ENCODE measurements at regions not wholly inside any gene's neighbourhood (a gene's known extent, or its start where the extent isn't known, plus 50 kb on each side); places are given as distances from the start of the nearest gene placed in this dataset.
"Not testable (repeated sequence)": the region's sequence is repeated elsewhere in the genome, so short reads cannot be mapped to it uniquely, and the experiment has no call there.

DNA sequence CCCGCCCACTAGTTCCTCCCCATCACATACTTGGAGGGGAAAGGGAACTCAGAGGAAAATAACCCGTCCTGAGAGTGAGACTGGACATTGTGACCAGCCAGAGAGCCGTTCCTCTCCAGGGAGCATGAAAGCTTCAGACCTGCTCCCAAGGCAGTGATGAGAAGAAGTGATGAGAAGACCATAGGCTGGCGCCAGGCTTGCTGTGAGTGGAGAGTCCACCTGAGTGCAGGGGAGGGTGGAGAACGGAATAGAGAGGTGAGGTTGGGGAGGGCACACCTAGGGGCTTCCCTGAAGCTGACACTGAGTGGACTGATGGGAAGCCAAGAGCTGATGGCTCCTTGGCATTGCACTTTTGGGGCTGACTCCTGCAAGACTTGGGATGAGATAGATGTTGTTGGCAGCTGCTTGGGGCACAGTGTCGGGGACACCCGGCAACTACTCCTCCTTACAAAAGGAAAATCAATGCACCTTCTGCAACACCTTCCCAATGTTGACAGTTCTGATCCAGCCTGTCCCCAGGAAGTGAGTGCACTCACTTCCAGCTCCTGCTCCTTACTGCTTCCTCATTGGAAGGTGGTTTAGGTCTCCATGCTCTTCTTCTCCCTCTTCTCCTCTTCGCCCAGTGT lies 79.4 kb downstream of the EMX2 start:
- Mint-ChIP-seq H3K36me3 (no peaks in the 10 kb centered on the region), H3K4me1 (ENCODE audit: low read depth in 2 of 2) (peaks cover 0 to 3% of the 10 kb centered on the region in 2 donors), H3K4me3 (no peak overlapping the region), H3K9me3 (no peaks in the 10 kb centered on the region), H3K27me3 (peaks cover 20 to 47% of the 10 kb centered on the region in 2 donors), H3K27ac (no peak overlapping the region)
- no peak for DNase-seq (ENCODE audit: low spot score)
- no peak for ATAC-seq

DNA sequence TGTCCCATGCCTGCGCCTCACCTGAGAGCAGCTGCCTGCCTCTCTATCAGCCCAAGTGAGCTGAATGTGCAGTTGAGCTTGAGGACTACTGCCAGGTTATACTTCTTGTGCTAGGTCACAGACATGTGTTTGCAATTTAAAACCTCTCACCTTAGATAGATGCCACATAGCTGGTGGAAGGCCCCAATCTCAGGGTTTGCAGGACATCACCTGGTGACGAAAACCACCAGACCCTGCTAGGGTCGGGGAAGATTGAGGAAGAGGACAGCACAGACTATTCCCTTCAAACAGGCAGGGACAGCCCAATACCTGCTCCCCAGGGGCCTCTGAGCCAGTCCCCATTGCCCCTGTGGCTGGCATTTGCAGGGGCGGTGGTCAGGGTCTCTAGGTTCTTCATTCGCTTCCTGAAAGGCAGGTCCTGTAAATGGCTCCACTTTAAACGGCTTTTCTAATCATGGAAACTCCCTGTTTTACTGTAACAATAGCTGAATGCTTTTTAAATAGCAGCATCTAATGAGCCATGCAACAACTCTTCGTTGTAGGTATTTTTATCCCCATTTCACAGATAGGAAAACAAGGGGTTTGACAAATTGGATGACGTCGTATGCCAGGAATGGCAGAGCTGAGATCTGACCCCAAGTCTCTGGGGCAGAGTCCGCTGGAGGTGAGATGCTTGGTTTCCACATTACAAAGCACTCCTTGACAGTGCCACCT lies 80.1 kb downstream of the EMX2 start:
- no peak overlapping the region for H3K27ac Mint-ChIP-seq
- DNase-seq (ENCODE audit: low spot score) (no peak), ATAC-seq (no peak)
- peaks cover 20 to 47% of the 10 kb centered on the region in 2 donors for H3K27me3 Mint-ChIP-seq
- peaks cover 0 to 3% of the 10 kb centered on the region in 2 donors for H3K4me1 Mint-ChIP-seq (ENCODE audit: low read depth in 2 of 2)
- no peaks in the 10 kb centered on the region for H3K9me3 Mint-ChIP-seq
- no peaks in the 10 kb centered on the region for H3K36me3 Mint-ChIP-seq
- no peak overlapping the region for H3K4me3 Mint-ChIP-seq

DNA sequence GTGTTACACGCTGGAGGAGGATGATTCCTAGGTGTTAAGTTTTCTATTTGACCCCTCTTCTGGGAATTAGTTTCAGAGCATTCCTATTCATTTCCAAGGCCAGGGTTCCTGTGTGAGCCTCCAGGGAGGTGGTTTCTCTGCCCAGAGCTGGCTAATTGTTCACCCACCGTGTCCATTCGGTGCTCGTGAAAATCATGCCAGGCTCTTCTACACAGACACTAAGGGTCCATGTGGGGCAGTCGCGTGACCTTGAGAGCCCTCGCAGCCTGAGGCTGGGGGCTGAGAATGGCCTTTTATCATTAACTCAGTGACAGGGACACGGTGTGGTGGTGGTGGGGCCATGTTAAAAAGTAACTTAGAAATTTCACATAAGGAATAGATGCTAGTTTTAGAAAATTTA lies 83.7 kb downstream of the EMX2 start:
- no peak for DNase-seq (ENCODE audit: low spot score)
- Mint-ChIP-seq H3K9me3 (no peaks in the 10 kb centered on the region), H3K36me3 (no peaks in the 10 kb centered on the region), H3K27me3 (peaks cover 12 to 25% of the 10 kb centered on the region in 2 donors), H3K4me1 (ENCODE audit: low read depth in 2 of 2) (no peaks in the 10 kb centered on the region), H3K4me3 (no peak overlapping the region), H3K27ac (no peak overlapping the region)
- ATAC-seq: no peak

DNA sequence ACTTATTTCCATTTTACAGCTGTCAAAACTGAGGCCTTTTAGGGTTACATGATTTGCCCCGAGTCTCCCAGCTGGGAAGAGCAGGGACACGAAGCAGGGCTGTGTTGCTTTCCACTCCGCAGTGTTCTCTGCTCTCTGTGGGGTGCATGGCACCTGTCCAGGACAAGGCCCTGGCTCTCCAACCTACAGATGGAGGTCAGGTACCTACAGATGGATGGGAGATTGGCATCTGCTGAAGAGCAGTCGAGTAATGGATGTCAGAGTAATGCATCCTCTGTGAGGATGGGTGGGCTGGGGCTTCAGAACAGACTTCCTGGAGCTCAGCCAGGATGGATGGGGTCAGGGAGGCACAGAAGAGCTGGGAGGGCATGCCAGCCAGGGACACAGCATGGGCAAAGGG lies 85.0 kb downstream of the EMX2 start:
- no peak for DNase-seq (ENCODE audit: low spot score)
- H3K4me1 Mint-ChIP-seq (ENCODE audit: low read depth in 2 of 2): no peaks in the 10 kb centered on the region
- ATAC-seq: no peak
- H3K9me3 Mint-ChIP-seq: no peaks in the 10 kb centered on the region
- H3K4me3 Mint-ChIP-seq: no peak overlapping the region
- peaks cover 5 to 15% of the 10 kb centered on the region in 2 donors for H3K27me3 Mint-ChIP-seq
- H3K27ac Mint-ChIP-seq: no peak overlapping the region
- H3K36me3 Mint-ChIP-seq: no peaks in the 10 kb centered on the region

DNA sequence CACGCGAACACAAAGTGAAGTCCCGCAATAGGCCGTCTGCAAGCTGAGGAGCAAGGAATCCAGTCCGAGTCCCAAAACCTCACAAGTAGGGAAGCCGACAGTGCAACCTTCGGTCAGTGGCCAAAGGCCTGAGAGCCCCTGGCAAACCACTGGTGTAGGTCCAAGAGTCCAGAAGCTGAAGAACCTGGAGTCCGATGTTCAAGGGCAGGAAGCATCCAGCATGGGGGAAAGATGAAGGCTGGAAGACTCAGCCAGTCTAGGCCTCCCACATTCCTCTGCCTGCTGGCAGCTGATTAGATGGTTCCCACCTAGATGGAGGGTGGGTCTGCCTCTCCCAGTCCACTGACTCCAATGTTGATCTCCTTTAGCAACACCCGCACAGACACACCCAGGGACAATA lies 87.2 kb downstream of the EMX2 start:
- not testable (repeated sequence) for H3K4me3 Mint-ChIP-seq; H3K27ac Mint-ChIP-seq; H3K9me3 Mint-ChIP-seq; DNase-seq (ENCODE audit: low spot score); ATAC-seq; H3K4me1 Mint-ChIP-seq (ENCODE audit: low read depth in 2 of 2); H3K36me3 Mint-ChIP-seq
- H3K27me3 Mint-ChIP-seq: peaks cover 11 to 18% of the 10 kb centered on the region in 2 donors

DNA sequence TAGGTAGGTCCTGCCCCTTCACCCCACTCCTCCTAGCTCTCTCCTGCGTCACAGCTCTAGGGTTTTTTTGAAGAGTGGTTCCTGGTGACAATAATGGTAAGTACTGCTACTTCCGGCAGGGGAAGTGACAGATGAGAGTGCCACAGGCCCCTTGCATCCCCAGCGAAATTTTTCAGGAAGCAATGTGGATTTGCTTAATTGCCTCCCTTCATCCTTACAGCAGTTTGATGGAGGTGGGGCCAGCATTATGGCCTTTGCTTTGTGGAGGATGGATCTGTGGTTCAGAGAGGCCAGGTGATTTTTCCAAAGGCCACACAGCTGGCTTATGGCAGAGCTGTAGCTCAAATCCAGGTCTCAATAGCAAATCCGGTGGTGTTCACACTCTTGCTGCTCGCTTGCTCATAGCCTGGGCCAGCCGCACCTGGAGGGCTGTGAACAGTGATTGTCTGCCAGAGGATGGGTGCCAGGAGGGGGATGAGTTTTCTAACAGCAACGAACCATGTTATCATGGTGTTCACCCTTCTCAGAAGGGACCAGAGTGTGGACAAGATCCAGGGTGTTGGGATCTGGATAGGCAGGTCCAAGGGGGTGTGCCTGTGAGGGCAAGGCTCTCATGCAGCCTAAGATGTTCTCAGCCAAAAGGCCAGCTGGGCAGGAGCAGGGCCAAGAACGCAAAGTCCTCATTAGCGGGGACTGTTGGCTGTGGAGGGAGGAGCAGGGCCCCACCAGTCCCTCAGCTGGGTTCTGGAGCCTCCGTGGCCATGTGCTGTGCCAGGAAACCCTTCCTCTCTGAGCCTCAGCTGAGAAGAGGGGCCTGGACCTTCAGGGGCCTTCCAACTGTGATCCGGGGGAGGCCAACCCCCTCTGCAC lies 89.0 kb downstream of the EMX2 start:
- Mint-ChIP-seq H3K36me3 (no peaks in the 10 kb centered on the region), H3K4me1 (ENCODE audit: low read depth in 2 of 2) (no peaks in the 10 kb centered on the region), H3K27ac (no peak overlapping the region), H3K9me3 (no peaks in the 10 kb centered on the region), H3K4me3 (no peak overlapping the region), H3K27me3 (peaks cover 6 to 14% of the 10 kb centered on the region in 2 donors)
- ATAC-seq (peak; percentile 17 to 22), DNase-seq (ENCODE audit: low spot score) (no peak)

DNA sequence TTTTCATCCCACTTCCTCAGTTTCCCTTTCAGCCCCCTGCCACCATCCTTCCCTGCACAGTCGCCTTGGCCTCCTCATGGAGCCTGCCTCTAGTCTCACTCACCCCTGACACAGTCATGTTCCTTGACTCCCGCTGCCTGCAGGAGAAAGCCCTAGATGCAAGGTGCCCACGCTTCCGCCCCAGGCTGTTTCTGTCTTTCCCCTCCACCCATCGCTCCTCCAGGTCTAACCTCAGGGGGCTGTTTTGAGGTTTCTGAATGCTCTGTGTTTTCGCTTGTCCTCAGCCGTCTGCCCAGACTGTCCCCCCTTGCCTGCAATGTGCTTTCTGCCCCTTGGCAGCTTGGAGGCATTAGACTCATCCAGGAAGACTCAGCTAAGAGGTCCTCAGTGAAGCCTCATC lies 89.9 kb downstream of the EMX2 start:
- ATAC-seq (peak in 1 of 2 donors; percentile 20), DNase-seq (ENCODE audit: low spot score) (no peak)
- Mint-ChIP-seq H3K36me3 (no peaks in the 10 kb centered on the region), H3K4me3 (no peak overlapping the region), H3K4me1 (ENCODE audit: low read depth in 2 of 2) (no peaks in the 10 kb centered on the region), H3K27me3 (peaks cover 6 to 17% of the 10 kb centered on the region in 2 donors), H3K27ac (no peak overlapping the region), H3K9me3 (no peaks in the 10 kb centered on the region)

DNA sequence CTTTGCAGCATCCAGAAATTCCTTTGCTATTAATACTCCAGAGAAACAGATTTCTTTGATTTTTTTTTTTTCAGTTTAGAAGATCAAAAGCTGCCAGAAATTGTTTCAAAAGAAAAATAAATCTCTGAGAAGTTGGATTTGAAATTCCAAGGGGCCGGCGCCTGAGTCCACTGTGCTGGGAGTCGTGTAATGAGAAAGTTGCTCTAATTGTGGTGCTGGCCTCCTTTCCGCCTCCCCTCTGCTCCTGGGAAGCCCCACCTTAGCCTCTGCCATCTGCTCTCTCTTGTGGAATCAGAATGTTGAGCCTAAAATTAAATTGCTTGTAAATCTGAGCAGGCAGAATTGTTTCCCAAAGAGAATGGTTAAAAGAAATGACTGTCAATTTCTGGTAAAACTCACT lies 93.3 kb downstream of the EMX2 start:
- DNase-seq (ENCODE audit: low spot score) (no peak), ATAC-seq (no peak)
- Mint-ChIP-seq H3K9me3 (no peaks in the 10 kb centered on the region), H3K4me1 (ENCODE audit: low read depth in 2 of 2) (no peaks in the 10 kb centered on the region), H3K27me3 (peaks cover 10 to 40% of the 10 kb centered on the region in 2 donors), H3K4me3 (no peak overlapping the region), H3K36me3 (no peaks in the 10 kb centered on the region), H3K27ac (no peak overlapping the region)

DNA sequence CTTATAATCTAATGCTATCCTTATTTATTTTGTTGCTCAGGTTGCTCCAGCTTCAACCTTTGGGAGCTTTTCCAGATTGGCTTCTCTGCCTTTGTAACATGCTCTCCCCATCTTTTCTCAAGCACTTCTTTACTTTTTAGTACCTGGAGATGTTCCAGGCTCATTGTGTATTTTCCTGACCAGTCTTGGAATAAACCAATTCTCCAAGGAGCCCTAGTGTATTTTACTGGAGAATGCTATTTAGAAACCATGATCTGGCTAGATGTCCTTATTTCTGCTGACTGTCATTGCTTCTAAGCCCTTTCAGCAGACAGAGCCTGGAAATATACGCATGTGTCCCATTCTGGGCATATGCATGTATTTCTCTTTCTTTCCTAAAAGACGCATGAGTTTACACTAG lies 95.7 kb downstream of the EMX2 start:
- H3K4me1 Mint-ChIP-seq (ENCODE audit: low read depth in 2 of 2): no peaks in the 10 kb centered on the region
- no peaks in the 10 kb centered on the region for H3K9me3 Mint-ChIP-seq
- H3K36me3 Mint-ChIP-seq: no peaks in the 10 kb centered on the region
- no peak overlapping the region for H3K4me3 Mint-ChIP-seq
- no peak for ATAC-seq
- no peak overlapping the region for H3K27ac Mint-ChIP-seq
- no peak for DNase-seq (ENCODE audit: low spot score)
- peaks cover 15 to 40% of the 10 kb centered on the region in 2 donors for H3K27me3 Mint-ChIP-seq

DNA sequence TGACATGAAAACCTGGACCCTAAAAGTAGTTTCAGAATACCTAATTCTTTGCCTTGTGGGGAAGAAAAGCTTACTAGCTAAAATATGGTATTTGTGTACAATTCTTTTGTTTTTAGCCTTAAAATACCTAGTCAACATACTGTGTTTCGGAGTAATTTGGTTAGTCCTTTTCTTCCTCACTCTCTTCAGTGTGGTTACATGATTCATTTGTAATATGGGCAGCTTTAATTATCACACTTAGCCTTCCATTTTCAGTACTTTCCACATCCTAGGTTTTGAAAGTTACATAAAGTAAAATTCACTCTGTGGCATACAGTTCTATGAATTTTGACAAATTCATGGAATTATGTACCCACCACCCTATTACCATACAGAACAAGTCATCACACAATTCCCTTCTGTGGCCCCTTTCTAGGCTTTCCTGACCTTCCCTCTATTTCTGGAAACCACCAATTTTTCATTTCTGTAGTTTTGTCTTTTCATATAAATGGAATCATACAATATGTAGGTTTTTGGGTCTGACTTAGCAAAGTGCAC lies 96.2 kb downstream of the EMX2 start:
- peaks cover 15 to 40% of the 10 kb centered on the region in 2 donors for H3K27me3 Mint-ChIP-seq
- no peaks in the 10 kb centered on the region for H3K36me3 Mint-ChIP-seq
- H3K4me1 Mint-ChIP-seq (ENCODE audit: low read depth in 2 of 2): no peaks in the 10 kb centered on the region
- no peak overlapping the region for H3K4me3 Mint-ChIP-seq
- ATAC-seq (peak in 1 of 2 donors; percentile 41), DNase-seq (ENCODE audit: low spot score) (no peak)
- H3K9me3 Mint-ChIP-seq: no peaks in the 10 kb centered on the region
- H3K27ac Mint-ChIP-seq: no peak overlapping the region

DNA sequence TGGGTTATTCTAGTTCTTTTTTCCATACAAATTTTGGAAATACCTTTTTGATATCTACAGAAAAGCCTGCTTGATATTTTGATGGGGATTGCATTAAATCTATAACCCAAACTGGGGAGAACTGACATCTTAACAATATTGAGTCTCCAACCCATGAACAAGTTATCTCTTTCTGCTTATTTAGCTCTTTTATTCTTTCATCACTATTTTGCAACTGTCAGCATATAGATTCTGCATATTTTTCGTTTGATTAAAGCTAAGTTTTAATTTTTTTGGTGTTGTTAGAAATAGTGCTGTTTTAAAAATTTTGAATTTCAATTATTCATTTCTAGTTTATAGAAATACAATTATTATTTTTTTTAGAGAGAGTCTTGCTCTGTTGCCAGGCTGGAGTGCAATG lies 97.9 kb downstream of the EMX2 start:
- Mint-ChIP-seq H3K4me1 (ENCODE audit: low read depth in 2 of 2) (no peaks in the 10 kb centered on the region), H3K4me3 (no peak overlapping the region), H3K9me3 (no peaks in the 10 kb centered on the region), H3K27me3 (peaks cover 12 to 49% of the 10 kb centered on the region in 2 donors), H3K27ac (no peak overlapping the region), H3K36me3 (no peaks in the 10 kb centered on the region)
- DNase-seq (ENCODE audit: low spot score) (no peak), ATAC-seq (no peak)

DNA sequence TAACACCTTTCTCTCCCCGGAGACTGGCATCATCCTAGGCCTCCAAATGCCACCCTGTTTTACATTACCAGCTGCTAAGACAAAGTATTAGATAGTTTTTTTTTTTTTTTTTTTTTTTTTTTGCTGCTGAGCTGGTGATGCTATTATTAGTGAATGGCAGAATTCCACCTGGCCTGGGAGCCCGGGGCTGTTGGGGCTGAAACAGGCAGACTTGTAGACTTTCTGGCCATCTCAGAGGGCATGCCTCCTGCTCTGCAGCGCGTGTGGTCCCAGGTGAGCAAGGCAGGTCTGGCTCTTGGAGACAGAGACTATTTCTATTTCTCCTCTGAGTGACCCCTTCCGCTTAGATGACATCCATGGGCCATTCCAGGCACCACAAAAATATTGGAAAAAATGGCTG lies 104.2 kb downstream of the EMX2 start:
- ATAC-seq (no peak), DNase-seq (ENCODE audit: low spot score) (no peak)
- H3K4me3 Mint-ChIP-seq: no peak overlapping the region
- H3K36me3 Mint-ChIP-seq: peaks cover 15% of the 10 kb centered on the region
- H3K4me1 Mint-ChIP-seq (ENCODE audit: low read depth in 2 of 2): no peaks in the 10 kb centered on the region
- peaks cover 12 to 39% of the 10 kb centered on the region in 2 donors for H3K27me3 Mint-ChIP-seq
- H3K9me3 Mint-ChIP-seq: peaks cover 10% of the 10 kb centered on the region
- no peak overlapping the region for H3K27ac Mint-ChIP-seq

DNA sequence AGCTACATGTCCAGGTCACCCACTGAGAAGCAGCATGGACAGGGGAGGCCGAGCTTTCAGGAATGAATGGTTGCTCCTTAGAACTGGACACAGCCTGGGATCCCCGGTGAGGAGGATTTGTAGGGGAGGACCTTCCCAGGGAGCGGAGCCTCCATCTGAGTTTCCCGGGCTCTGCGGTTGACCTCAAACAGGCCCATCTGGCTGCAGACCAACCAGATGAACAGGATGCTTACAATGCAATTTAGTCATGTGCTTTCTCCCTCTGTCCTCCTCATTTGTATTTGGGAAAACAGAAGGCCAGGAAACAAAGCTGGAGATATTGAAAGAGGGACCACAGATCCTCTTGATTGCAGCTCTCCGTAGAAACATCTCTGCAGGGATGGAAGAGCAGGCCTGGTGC lies 104.8 kb downstream of the EMX2 start:
- H3K4me3 Mint-ChIP-seq: no peak overlapping the region
- H3K9me3 Mint-ChIP-seq: peaks cover 10% of the 10 kb centered on the region

DNA sequence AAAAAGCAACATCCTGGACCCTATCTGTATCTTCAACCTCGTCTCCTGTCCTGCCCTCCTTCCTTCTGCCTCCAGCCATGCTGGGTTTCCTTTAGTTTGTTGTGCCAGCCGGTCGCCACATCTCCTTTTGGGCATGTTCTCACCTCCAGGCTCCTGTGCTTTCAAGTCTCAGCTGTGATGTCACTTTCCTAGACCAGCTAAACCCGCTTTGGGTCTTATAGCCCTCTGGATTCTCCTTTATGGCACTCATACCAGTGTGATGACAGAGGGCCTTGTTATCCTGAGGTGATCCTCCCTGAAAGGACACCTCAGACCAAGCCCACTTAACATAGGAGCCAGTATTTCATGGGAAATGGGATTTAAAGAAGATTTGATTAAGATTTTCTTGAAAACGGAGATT lies 108.6 kb downstream of the EMX2 start:
- H3K9me3 Mint-ChIP-seq: peaks cover 17% of the 10 kb centered on the region
- no peak overlapping the region for H3K4me3 Mint-ChIP-seq
- DNase-seq (ENCODE audit: low spot score) (no peak), ATAC-seq (no peak)
- peaks cover 15 to 19% of the 10 kb centered on the region in 2 donors for H3K27me3 Mint-ChIP-seq
- no peak overlapping the region for H3K27ac Mint-ChIP-seq
- H3K4me1 Mint-ChIP-seq (ENCODE audit: low read depth in 2 of 2): peaks cover 4 to 19% of the 10 kb centered on the region in 2 donors
- H3K36me3 Mint-ChIP-seq: peaks cover 15% of the 10 kb centered on the region

More for the DNA sequence above, 104.8 kb downstream of the EMX2 start:
- H3K27me3 Mint-ChIP-seq: peaks cover 11 to 34% of the 10 kb centered on the region in 2 donors
- DNase-seq (ENCODE audit: low spot score): no peak
- no peak for ATAC-seq
- peaks cover under 1 to 2% of the 10 kb centered on the region in 2 donors for H3K4me1 Mint-ChIP-seq (ENCODE audit: low read depth in 2 of 2)
- H3K36me3 Mint-ChIP-seq: peaks cover 15% of the 10 kb centered on the region
- no peak overlapping the region for H3K27ac Mint-ChIP-seq

All from natural killer cell treated with Interleukin-12 subunit alpha and Interleukin-12 subunit beta and Interleukin-15 and Interleukin-18, amount 100 ng/mL, for 72 hours (primary cell).